ENCODE measurements at regions not wholly inside any gene's neighbourhood (a gene's known extent, or its start where the extent isn't known, plus 50 kb on each side); places are given as distances from the start of the nearest gene placed in this dataset.
"Not testable (repeated sequence)": the region's sequence is repeated elsewhere in the genome, so short reads cannot be mapped to it uniquely, and the experiment has no call there.

DNA sequence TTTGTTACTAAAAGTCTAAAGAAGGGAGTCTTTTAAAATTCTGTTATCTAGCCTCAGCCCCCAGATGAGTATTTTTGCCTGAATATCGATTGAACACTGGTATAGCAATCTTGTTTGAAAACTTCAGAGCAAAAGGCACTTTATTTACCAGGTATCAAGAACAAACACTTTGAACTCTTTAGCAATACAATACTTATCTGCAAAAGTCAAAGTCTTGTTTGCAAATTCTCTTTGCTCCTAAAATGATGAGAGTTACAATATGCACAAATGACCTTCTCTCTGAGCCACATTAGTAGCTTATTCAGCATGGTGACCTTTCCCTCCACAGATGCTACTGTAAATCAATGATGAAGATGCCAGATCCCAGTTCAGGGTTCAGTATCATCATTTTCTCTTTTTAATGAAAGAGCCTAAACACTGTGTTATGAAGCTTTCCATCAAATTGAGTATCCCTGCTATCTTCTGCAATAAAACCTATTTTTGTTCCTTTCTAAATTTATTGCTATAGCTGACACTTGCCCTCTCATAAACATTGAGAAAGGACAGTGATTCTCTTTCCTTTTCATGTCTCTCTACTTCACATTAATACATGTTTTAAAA lies 752.7 kb upstream of the MGAT4C start:
- H3K4me3 ChIP-seq (replicated peaks in 1 of 2; ENCODE audit: low read depth in 2 of 2, low read length in 2 of 2): no peak overlapping the region
- TF ChIP-seq, protein P1, sequence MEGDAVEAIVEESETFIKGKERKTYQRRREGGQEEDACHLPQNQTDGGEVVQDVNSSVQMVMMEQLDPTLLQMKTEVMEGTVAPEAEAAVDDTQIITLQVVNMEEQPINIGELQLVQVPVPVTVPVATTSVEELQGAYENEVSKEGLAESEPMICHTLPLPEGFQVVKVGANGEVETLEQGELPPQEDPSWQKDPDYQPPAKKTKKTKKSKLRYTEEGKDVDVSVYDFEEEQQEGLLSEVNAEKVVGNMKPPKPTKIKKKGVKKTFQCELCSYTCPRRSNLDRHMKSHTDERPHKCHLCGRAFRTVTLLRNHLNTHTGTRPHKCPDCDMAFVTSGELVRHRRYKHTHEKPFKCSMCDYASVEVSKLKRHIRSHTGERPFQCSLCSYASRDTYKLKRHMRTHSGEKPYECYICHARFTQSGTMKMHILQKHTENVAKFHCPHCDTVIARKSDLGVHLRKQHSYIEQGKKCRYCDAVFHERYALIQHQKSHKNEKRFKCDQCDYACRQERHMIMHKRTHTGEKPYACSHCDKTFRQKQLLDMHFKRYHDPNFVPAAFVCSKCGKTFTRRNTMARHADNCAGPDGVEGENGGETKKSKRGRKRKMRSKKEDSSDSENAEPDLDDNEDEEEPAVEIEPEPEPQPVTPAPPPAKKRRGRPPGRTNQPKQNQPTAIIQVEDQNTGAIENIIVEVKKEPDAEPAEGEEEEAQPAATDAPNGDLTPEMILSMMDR (IDR thresholded peaks at IDR 0.05; ENCODE audit: low read depth, low read length): no peak
- no peak for DNase-seq (ENCODE audit: low read depth in 2 of 2)

GRCh38 chr12:87001102-87001501 lies 744.9 kb upstream of the MGAT4C start:
- TF ChIP-seq, protein P1 (IDR thresholded peaks at IDR 0.05; ENCODE audit: low read depth, low read length): no peak
- no peak overlapping the region for H3K4me3 ChIP-seq (replicated peaks in 1 of 2; ENCODE audit: low read depth in 2 of 2, low read length in 2 of 2)
- no peak for DNase-seq (ENCODE audit: low read depth in 2 of 2)

- H3K4me3 ChIP-seq (replicated peaks in 1 of 2; ENCODE audit: low read depth in 2 of 2, low read length in 2 of 2): no peak overlapping the region
- TF ChIP-seq, protein P1 (IDR thresholded peaks at IDR 0.05; ENCODE audit: low read depth, low read length): no peak
- DNase-seq (ENCODE audit: low read depth in 2 of 2): no peak
Observed at GRCh38 chr12:86985298-86985697, 729.1 kb upstream of the MGAT4C start.

- not testable (repeated sequence) for H3K4me3 ChIP-seq (replicated peaks in 1 of 2; ENCODE audit: low read depth in 2 of 2, low read length in 2 of 2); DNase-seq (ENCODE audit: low read depth in 2 of 2)
Observed at GRCh38 chr12:86970595-86970994, 714.4 kb upstream of the MGAT4C start.

DNA sequence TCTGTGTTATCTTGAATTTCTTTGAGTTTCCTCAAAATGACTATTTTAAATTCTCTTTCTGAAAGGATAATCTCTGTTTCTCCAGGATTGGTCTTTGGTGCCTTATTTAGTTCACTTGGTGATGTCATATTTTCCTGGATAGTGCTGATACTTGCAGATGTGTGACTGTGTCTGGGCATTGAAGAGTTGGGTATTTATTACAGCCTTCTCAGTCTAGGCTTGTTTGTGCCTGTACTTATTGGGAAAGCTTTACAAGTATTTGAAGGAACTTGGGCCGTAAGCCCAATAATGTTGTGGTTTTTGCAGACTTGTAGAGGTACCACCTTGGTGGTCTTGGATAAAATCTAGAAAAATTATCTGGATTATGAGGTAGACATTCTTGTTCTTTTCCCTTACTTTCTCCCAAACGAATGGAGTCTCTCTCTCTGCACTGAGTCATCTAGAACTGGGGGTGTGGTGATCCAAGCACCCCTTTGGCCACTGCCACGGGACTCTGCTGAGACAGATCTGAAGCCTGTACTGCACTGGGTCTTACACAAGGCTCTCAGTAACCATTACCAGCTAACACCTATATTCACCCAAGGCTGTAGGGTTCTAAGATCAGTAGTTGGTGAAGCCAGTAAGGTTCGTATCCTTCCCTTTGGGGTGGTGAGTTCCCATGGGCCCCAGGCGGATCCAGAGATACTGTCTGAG lies 703.7 kb upstream of the MGAT4C start:
- TF ChIP-seq, protein P1 (IDR thresholded peaks at IDR 0.05; ENCODE audit: low read depth, low read length): no peak
- DNase-seq (ENCODE audit: low read depth in 2 of 2): no peak
- no peak overlapping the region for H3K4me3 ChIP-seq (replicated peaks in 1 of 2; ENCODE audit: low read depth in 2 of 2, low read length in 2 of 2)

DNA sequence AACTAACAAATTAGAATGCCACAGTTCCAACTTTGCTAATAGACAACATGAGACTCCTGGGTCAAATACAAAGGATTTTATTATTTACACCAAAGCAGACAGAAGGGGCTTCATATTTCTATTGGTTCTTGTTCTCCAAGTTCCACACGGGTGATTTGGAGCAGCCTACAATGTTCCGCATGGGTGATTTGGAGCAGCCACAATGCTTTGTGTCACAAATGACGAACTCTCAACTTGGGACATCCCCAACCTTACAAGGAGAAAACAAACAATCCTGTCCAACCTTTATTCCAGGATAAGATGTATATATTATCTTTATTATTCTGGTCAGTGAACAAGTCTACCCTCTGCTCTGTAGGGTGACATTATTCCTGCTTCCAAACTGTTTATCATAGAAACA lies 694.3 kb upstream of the MGAT4C start:
- no peak for DNase-seq (ENCODE audit: low read depth in 2 of 2)
- no peak overlapping the region for H3K4me3 ChIP-seq (replicated peaks in 1 of 2; ENCODE audit: low read depth in 2 of 2, low read length in 2 of 2)
- TF ChIP-seq, protein P1 (IDR thresholded peaks at IDR 0.05; ENCODE audit: low read depth, low read length): no peak

DNA sequence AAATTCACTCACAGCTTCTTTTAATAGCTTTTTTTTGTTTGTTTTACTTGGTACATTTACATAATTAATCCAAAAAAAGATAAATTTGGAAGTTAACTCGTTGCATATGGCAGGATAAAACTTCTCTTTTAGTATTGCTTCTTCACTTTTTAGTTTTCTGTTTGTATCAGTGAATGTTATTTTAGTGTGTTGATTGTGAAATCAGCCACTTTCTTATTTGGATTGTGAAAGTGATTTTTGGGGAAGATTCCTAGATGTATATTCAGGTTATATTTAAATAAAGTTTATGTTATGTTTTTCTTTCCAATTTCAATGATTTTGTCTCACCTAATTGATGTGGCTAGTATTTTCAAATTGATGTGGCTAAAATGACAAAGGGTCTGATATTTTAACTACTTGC lies 693.9 kb upstream of the MGAT4C start:
- TF ChIP-seq, protein P1 (IDR thresholded peaks at IDR 0.05; ENCODE audit: low read depth, low read length): no peak
- no peak overlapping the region for H3K4me3 ChIP-seq (replicated peaks in 1 of 2; ENCODE audit: low read depth in 2 of 2, low read length in 2 of 2)
- peak in 1 of 2 donors; percentile 3 for DNase-seq (ENCODE audit: low read depth in 2 of 2)
